Gastrocnemius medialis (tissue), 4 donors: ENCODE measurements at regions not wholly inside any gene's neighbourhood (a gene's known extent, or its start where the extent isn't known, plus 50 kb on each side); places are given as distances from the start of the nearest gene placed in this dataset.

Source experiments
- POLR2A ChIP-seq, 2 donors: fragments of 450-650 bp; IDR thresholded peaks; one replicate each; pipeline ENCODE4 v1.6.1; 2017; ENCODE audit warnings: antibody characterized with exemption in 2 of 2, mild to moderate bottlenecking in 2 of 2, moderate library complexity in 2 of 2
- TF ChIP-seq, protein P1 (sequence below), 5 experiments: fragments of 450-650 bp in 3 of 5; fragments of 200-600 bp in 2 of 5; sonication (generic) in 2 of 5; IDR thresholded peaks in 4 of 5; conservative IDR thresholded peaks in 1 of 5; 1 replicate in 4 of 5; 2 replicates in 1 of 5; pipeline ENCODE4 v1.5.1; 2016 to 2019; ENCODE audit warnings: antibody characterized with exemption in 5 of 5, mild to moderate bottlenecking in 3 of 5, moderate library complexity in 3 of 5

DNA sequence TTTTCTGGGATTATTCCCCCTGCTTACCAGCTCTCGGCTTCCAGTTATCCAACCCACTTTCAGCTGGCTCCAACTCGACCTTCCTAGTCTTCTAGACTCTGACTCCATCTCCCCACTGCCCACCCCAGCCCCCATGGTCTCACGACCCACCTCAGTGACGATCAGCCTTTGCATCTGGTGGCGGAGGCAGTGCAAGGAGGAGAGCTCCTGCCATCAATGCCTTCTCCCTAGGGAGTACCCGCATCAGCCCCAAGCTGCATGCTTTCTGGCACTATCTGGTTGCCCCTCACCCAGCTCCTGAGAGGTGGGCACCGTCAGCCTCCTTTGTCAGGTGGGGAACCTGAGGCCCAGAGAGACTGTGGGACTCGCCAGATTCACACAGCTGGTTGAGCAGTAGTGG, 72.6 kb upstream of the RPL38 start:
- TF ChIP-seq, protein P1, sequence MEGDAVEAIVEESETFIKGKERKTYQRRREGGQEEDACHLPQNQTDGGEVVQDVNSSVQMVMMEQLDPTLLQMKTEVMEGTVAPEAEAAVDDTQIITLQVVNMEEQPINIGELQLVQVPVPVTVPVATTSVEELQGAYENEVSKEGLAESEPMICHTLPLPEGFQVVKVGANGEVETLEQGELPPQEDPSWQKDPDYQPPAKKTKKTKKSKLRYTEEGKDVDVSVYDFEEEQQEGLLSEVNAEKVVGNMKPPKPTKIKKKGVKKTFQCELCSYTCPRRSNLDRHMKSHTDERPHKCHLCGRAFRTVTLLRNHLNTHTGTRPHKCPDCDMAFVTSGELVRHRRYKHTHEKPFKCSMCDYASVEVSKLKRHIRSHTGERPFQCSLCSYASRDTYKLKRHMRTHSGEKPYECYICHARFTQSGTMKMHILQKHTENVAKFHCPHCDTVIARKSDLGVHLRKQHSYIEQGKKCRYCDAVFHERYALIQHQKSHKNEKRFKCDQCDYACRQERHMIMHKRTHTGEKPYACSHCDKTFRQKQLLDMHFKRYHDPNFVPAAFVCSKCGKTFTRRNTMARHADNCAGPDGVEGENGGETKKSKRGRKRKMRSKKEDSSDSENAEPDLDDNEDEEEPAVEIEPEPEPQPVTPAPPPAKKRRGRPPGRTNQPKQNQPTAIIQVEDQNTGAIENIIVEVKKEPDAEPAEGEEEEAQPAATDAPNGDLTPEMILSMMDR (IDR thresholded peaks at IDR 0.05 in 4 of 5, conservative IDR thresholded peaks at IDR 0.05 in 1 of 5): no peak
- TF ChIP-seq POLR2A (IDR thresholded peaks at IDR 0.05): no peak
